HepG2 (cell line): ENCODE measurements at regions not wholly inside any gene's neighbourhood (a gene's known extent, or its start where the extent isn't known, plus 50 kb on each side); places are given as distances from the start of the nearest gene placed in this dataset.

Source experiments
- ASH2L ChIP-seq: fragments of 300-600, 200-600 bp; sonication (generic); IDR thresholded peaks from 2 replicates; pipeline ENCODE4 v1.7.0; 2017; ENCODE audit warnings: low read depth, mild to moderate bottlenecking, moderate library complexity, mixed read lengths, low read length; ENCODE audit not compliant: insufficient read length
- BHLHE40 ChIP-seq: IDR thresholded peaks from 2 replicates; pipeline ENCODE4 v1.6.1; 2011; ENCODE audit warnings: low read length, improper control_type of control experiment
- ETS1 ChIP-seq: sonication (generic); formaldehyde crosslinking; IDR thresholded peaks from 2 replicates; pipeline ENCODE4 v1.4.0; 2020; ENCODE audit warnings: missing genetic modification reagents
- SOX5 ChIP-seq: IDR thresholded peaks from 2 replicates; pipeline ENCODE4 v1.6.1; 2016; ENCODE audit warnings: borderline replicate concordance
- TEAD3 ChIP-seq: optimal IDR thresholded peaks from 2 replicates; pipeline ENCODE3; 2016; ENCODE audit warnings: borderline replicate concordance
- THAP9 ChIP-seq: sonication (generic); formaldehyde crosslinking; IDR thresholded peaks from 2 replicates; pipeline ENCODE4; 2020; ENCODE audit warnings: missing genetic modification reagents, mild to moderate bottlenecking, borderline replicate concordance
- ZNF207 ChIP-seq: fragments of 450-650 bp; IDR thresholded peaks from 2 replicates; pipeline ENCODE4 v1.6.1; 2016; ENCODE audit warnings: antibody characterized with exemption, borderline replicate concordance
- ZNF230 ChIP-seq: sonication (generic); formaldehyde crosslinking; IDR thresholded peaks from 2 replicates; pipeline ENCODE4 v1.4.0; 2020; ENCODE audit warnings: mild to moderate bottlenecking, missing genetic modification reagents
- ZNF292 ChIP-seq: sonication (generic); formaldehyde crosslinking; IDR thresholded peaks from 2 replicates; pipeline ENCODE4 v1.8.1; 2022; ENCODE audit warnings: mild to moderate bottlenecking, low read depth, missing genetic modification reagents, borderline replicate concordance
- TF ChIP-seq, protein P1 (sequence below): IDR thresholded peaks from 2 replicates; pipeline ENCODE4 v1.6.1; 2016; ENCODE audit warnings: missing compliant biosample characterization, missing genetic modification reagents, borderline replicate concordance
- TF ChIP-seq, protein P2 (sequence below): sonication (generic); formaldehyde crosslinking; IDR thresholded peaks from 2 replicates; pipeline ENCODE4 v1.9.0; 2022; ENCODE audit warnings: missing genetic modification reagents, mild to moderate bottlenecking, borderline replicate concordance

- TF ChIP-seq THAP9 (CRISPR knock-in tag) (no peak), BHLHE40 (no peak), ZNF230 (CRISPR knock-in tag) (no peak), SOX5 (CRISPR knock-in tag) (no peak), ASH2L (no peak), TEAD3 (CRISPR knock-in tag) (no peak), ZNF292 (CRISPR knock-in tag) (no peak), ZNF207 (no peak), ETS1 (CRISPR knock-in tag) (no peak)
- TF ChIP-seq, protein P1, sequence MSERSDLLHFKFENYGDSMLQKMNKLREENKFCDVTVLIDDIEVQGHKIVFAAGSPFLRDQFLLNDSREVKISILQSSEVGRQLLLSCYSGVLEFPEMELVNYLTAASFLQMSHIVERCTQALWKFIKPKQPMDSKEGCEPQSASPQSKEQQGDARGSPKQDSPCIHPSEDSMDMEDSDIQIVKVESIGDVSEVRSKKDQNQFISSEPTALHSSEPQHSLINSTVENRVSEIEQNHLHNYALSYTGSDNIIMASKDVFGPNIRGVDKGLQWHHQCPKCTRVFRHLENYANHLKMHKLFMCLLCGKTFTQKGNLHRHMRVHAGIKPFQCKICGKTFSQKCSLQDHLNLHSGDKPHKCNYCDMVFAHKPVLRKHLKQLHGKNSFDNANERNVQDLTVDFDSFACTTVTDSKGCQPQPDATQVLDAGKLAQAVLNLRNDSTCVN (CRISPR knock-in tag), result no peak
- TF ChIP-seq, protein P2, sequence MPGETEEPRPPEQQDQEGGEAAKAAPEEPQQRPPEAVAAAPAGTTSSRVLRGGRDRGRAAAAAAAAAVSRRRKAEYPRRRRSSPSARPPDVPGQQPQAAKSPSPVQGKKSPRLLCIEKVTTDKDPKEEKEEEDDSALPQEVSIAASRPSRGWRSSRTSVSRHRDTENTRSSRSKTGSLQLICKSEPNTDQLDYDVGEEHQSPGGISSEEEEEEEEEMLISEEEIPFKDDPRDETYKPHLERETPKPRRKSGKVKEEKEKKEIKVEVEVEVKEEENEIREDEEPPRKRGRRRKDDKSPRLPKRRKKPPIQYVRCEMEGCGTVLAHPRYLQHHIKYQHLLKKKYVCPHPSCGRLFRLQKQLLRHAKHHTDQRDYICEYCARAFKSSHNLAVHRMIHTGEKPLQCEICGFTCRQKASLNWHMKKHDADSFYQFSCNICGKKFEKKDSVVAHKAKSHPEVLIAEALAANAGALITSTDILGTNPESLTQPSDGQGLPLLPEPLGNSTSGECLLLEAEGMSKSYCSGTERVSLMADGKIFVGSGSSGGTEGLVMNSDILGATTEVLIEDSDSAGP (CRISPR knock-in tag), result no peak
- TF ChIP-seq, all 625 proteins: peak for 0
Observed at GRCh38 chr4:11050766-11051165, 366.2 kb upstream of the CLNK start (continued).
